SK-N-SH (cell line): ENCODE measurements at regions not wholly inside any gene's neighbourhood (a gene's known extent, or its start where the extent isn't known, plus 50 kb on each side); places are given as distances from the start of the nearest gene placed in this dataset.

Source experiments
- CTCF ChIA-PET: fragments of 300-600, 350-600 bp; formaldehyde crosslinking; extraction: SDS; loops from one replicate; lab custom pipeline; 2021; lab: Yijun Ruan, JAX
- POLR2A ChIA-PET: fragments of 350-600 bp; sonication (Branson Sonifier 250); formaldehyde crosslinking; extraction: SDS; loops from one replicate; lab custom pipeline; 2020; ENCODE audit warnings: antibody characterized with exemption, inconsistent platforms; lab: Yijun Ruan, JAX
- DNase-seq: peaks from one replicate; pipeline ENCODE4 v3.0.0; 2012
- H2AFZ ChIP-seq: fragments of 200-600 bp; sonication (generic); 2 replicates; pipeline ENCODE4 v1.8.1; 2016; ENCODE audit warnings: antibody characterized with exemption, mild to moderate bottlenecking, low read depth
- H3F3A ChIP-seq: fragments of 200-600 bp; sonication (generic); replicated peaks from 2 replicates; pipeline ENCODE3; 2016; ENCODE audit warnings: antibody characterized with exemption, mild to moderate bottlenecking; ENCODE audit not compliant: insufficient read depth
- H3K27ac ChIP-seq, 2 experiments: fragments of 200-500 bp in 1 of 2; fragments of 200-600 bp in 1 of 2; sonication (Bioruptor generic) in 1 of 2; sonication (generic), shearing (Covaris generic) in 1 of 2; 2 replicates each; pipeline versions ENCODE4 v1.5.1 to v1.6.1; 2014 to 2016; ENCODE audit warnings: low read depth in 2 of 2, inconsistent platforms in 1 of 2, low read length in 1 of 2, mild to moderate bottlenecking in 1 of 2, mixed read lengths in 1 of 2
- H3K27me3 ChIP-seq: fragments of 200-600 bp; sonication (generic), shearing (Covaris generic); 2 replicates; pipeline ENCODE4 v1.6.1; 2016; ENCODE audit warnings: mixed run types; ENCODE audit not compliant: insufficient read depth
- H3K36me3 ChIP-seq, 2 experiments: fragments of 200-500 bp in 1 of 2; fragments of 200-600 bp in 1 of 2; sonication (Bioruptor generic) in 1 of 2; sonication (generic) in 1 of 2; replicated peaks in 1 of 2; 2 replicates each; pipeline versions ENCODE3 to v1.5.1; 2014 to 2016; ENCODE audit warnings: low read length in 1 of 2, mild to moderate bottlenecking in 1 of 2; ENCODE audit not compliant: insufficient read depth in 2 of 2, control insufficient read depth in 1 of 2
- H3K4me1 ChIP-seq, 2 experiments: fragments of 200-500 bp in 1 of 2; fragments of 200-600 bp in 1 of 2; sonication (Bioruptor generic) in 1 of 2; sonication (generic), shearing (Covaris generic) in 1 of 2; 2 replicates each; pipeline versions ENCODE4 v1.5.1 to v1.6.1; 2014 to 2016; ENCODE audit warnings: low read depth in 1 of 2, low read length in 1 of 2, mixed run types in 1 of 2; ENCODE audit not compliant: insufficient read depth in 2 of 2, control insufficient read depth in 1 of 2
- H3K4me2 ChIP-seq: fragments of 200-600 bp; sonication (generic), shearing (Covaris generic); 2 replicates; pipeline ENCODE4 v1.6.1; 2017; ENCODE audit warnings: mixed run types
- H3K4me3 ChIP-seq, 2 experiments: fragments of 200-500 bp in 1 of 2; fragments of 200-600 bp in 1 of 2; sonication (Bioruptor generic) in 1 of 2; sonication (generic), shearing (Covaris generic) in 1 of 2; 2 replicates each; pipeline versions ENCODE4 v1.5.1 to v1.8.1; 2014 to 2016; ENCODE audit warnings: low read depth in 2 of 2, inconsistent platforms in 1 of 2, low read length in 1 of 2, mild to moderate bottlenecking in 1 of 2, mixed read lengths in 1 of 2, moderate library complexity in 1 of 2
- H3K79me2 ChIP-seq: fragments of 200-600 bp; sonication (generic); 2 replicates; pipeline ENCODE4 v1.8.1; 2017; ENCODE audit warnings: mild to moderate bottlenecking; ENCODE audit not compliant: insufficient read depth
- H3K9ac ChIP-seq: fragments of 200-600 bp; sonication (generic); 2 replicates; pipeline ENCODE4 v1.6.1; 2017; ENCODE audit warnings: mixed run types
- H3K9me2 ChIP-seq: fragments of 200-600 bp; sonication (generic); 2 replicates; pipeline ENCODE4 v1.6.1; 2017; ENCODE audit warnings: mixed run types
- H3K9me3 ChIP-seq: fragments of 200-600 bp; sonication (generic); 2 replicates; pipeline ENCODE4 v1.6.1; 2017; ENCODE audit warnings: mixed run types, mild to moderate bottlenecking, moderate library complexity
- H4K20me1 ChIP-seq: fragments of 200-600 bp; sonication (generic); 2 replicates; pipeline ENCODE4 v1.6.1; 2017; ENCODE audit warnings: mild to moderate bottlenecking, mixed run types; ENCODE audit not compliant: insufficient read depth
- CHD2 ChIP-seq: fragments of 150-350 bp; IDR thresholded peaks from 2 replicates; pipeline ENCODE4 v1.6.1; 2018; ENCODE audit warnings: low read length; ENCODE audit not compliant: partially characterized antibody
- ELF1 ChIP-seq: IDR thresholded peaks from 2 replicates; pipeline ENCODE4 v1.4.0; 2012
- EP300 ChIP-seq, 2 experiments: IDR thresholded peaks; 2 replicates each; pipeline versions ENCODE4 v1.4.0 to v1.6.1; 2012; ENCODE audit warnings: borderline replicate concordance in 1 of 2, low read depth in 1 of 2, low read length in 1 of 2
- FOSL2 ChIP-seq: IDR thresholded peaks from 2 replicates; pipeline ENCODE4 v1.4.0; 2012; ENCODE audit warnings: low read depth, mild to moderate bottlenecking, moderate library complexity, borderline replicate concordance
- FOXJ3 ChIP-seq: sonication (generic); formaldehyde crosslinking; IDR thresholded peaks from 2 replicates; pipeline ENCODE4 v1.5.1; 2020; ENCODE audit warnings: mild to moderate bottlenecking, missing genetic modification reagents
- FOXM1 ChIP-seq: IDR thresholded peaks from 2 replicates; pipeline ENCODE4 v1.4.0; 2012; ENCODE audit warnings: low read depth, mild to moderate bottlenecking
- JUND ChIP-seq: IDR thresholded peaks from 2 replicates; pipeline ENCODE4 v1.4.0; 2012
- RAD21 ChIP-seq: IDR thresholded peaks from 2 replicates; pipeline ENCODE4 v1.6.1; 2012; ENCODE audit warnings: mild to moderate bottlenecking, low read length
- SIN3A ChIP-seq: IDR thresholded peaks from 2 replicates; pipeline ENCODE4 v1.6.1; 2012; ENCODE audit warnings: low read depth, mild to moderate bottlenecking, low read length, moderate library complexity, borderline replicate concordance
- TCF12 ChIP-seq: IDR thresholded peaks from 2 replicates; pipeline ENCODE4 v1.4.0; 2012
- TEAD4 ChIP-seq: IDR thresholded peaks from 2 replicates; pipeline ENCODE4 v1.4.0; 2012; ENCODE audit warnings: mild to moderate bottlenecking, borderline replicate concordance; ENCODE audit not compliant: insufficient read depth
- WGBS: methylation state at CpG from one replicate; pipeline ENCODE4 v1.1.6; 2017; ENCODE audit warnings: low lambda C conversion rate; 5-methylcytosine and 5-hydroxymethylcytosine counted together
- TF ChIP-seq, protein P1 (sequence below): fragments of 150-350 bp; IDR thresholded peaks from 2 replicates; pipeline ENCODE4 v1.6.1; 2016; ENCODE audit warnings: mild to moderate bottlenecking, low read depth, low read length
- TF ChIP-seq, protein P2 (sequence below): IDR thresholded peaks from 2 replicates; pipeline ENCODE4; 2012
- TF ChIP-seq, protein P3 (sequence below): IDR thresholded peaks from 2 replicates; pipeline ENCODE4 v1.4.0; 2012; ENCODE audit warnings: low read depth
- TF ChIP-seq, protein P4 (sequence below): IDR thresholded peaks from 2 replicates; pipeline ENCODE4 v1.4.0; 2012; ENCODE audit warnings: low read depth, borderline replicate concordance
- TF ChIP-seq, protein P5 (sequence below): IDR thresholded peaks from 2 replicates; pipeline ENCODE4 v1.6.1; 2012; ENCODE audit warnings: mild to moderate bottlenecking, low read depth, low read length, moderate library complexity
- TF ChIP-seq, protein P6 (sequence below): IDR thresholded peaks from 2 replicates; pipeline ENCODE4 v1.4.0; 2012; ENCODE audit warnings: low read depth, borderline replicate concordance

DNA sequence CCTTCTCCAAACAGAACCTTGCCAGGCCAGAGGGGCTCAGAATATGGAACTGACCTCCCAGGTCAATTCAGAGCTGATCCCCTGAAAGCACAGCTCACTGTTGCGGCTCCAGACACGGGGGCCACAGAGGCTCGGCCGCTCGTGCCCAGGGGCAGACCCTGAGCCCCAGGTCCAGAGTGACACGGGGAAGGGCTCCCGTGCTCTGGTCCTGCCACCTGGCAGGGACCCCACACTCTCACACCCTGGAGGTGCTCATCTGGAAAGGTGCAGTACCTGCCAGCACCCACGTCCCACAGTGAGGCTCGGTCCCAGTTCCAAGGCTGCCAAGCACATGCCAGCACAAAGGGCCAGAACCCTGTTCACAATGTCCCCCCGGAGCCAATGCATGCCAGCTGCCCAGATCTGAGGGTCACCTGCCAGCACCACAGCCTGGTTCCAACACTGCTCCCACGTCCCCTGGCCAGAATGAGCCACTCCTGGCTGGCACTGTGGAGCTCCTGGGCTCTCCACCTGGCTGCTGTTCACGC is 170.6 kb downstream of the SHANK2 start:
- H3K4me2 ChIP-seq = no peak overlapping the region
- CTCF ChIA-PET = interaction anchor here (0.6 to 4.1 kb wide), 5 partner anchors 11 to 397 kb away, joined by 3 to 28 read pairs (median 3); no protein-coding TSS in a partner anchor
- H3K9me2 ChIP-seq = no peaks in the 10 kb centered on the region
- H3F3A ChIP-seq = no peaks in the 10 kb centered on the region
- H3K9ac ChIP-seq = no peak overlapping the region
- no peak for DNase-seq
- no peaks in the 10 kb centered on the region for H3K36me3 ChIP-seq
- POLR2A ChIA-PET = no interaction called here
- H3K4me3 ChIP-seq = no peak overlapping the region
- no peaks in the 10 kb centered on the region for H4K20me1 ChIP-seq
- peaks cover 0 to 2% of the 10 kb centered on the region in 2 experiments; a peak in 1 of 4 replicates for H3K4me1 ChIP-seq
- H3K27ac ChIP-seq = no peak overlapping the region
- TF ChIP-seq CHD2 (no peak), FOSL2 (no peak), FOXJ3 (CRISPR knock-in tag) (no peak), EP300 (IDR thresholded peaks at IDR 0.05; ENCODE audit: borderline replicate concordance in 1 of 2, low read depth in 1 of 2, low read length in 1 of 2) (no peak), FOXM1 (no peak), SIN3A (no peak), TEAD4 (no peak), RAD21 (no peak), JUND (no peak), ELF1 (no peak), TCF12 (no peak)
- TF ChIP-seq, protein P1, sequence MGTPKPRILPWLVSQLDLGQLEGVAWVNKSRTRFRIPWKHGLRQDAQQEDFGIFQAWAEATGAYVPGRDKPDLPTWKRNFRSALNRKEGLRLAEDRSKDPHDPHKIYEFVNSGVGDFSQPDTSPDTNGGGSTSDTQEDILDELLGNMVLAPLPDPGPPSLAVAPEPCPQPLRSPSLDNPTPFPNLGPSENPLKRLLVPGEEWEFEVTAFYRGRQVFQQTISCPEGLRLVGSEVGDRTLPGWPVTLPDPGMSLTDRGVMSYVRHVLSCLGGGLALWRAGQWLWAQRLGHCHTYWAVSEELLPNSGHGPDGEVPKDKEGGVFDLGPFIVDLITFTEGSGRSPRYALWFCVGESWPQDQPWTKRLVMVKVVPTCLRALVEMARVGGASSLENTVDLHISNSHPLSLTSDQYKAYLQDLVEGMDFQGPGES = no peak
- TF ChIP-seq, protein P2, sequence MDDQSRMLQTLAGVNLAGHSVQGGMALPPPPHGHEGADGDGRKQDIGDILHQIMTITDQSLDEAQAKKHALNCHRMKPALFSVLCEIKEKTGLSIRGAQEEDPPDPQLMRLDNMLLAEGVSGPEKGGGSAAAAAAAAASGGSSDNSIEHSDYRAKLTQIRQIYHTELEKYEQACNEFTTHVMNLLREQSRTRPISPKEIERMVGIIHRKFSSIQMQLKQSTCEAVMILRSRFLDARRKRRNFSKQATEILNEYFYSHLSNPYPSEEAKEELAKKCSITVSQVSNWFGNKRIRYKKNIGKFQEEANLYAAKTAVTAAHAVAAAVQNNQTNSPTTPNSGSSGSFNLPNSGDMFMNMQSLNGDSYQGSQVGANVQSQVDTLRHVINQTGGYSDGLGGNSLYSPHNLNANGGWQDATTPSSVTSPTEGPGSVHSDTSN = no peak
- TF ChIP-seq, protein P3, sequence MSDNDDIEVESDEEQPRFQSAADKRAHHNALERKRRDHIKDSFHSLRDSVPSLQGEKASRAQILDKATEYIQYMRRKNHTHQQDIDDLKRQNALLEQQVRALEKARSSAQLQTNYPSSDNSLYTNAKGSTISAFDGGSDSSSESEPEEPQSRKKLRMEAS = no peak
- TF ChIP-seq, protein P4, sequence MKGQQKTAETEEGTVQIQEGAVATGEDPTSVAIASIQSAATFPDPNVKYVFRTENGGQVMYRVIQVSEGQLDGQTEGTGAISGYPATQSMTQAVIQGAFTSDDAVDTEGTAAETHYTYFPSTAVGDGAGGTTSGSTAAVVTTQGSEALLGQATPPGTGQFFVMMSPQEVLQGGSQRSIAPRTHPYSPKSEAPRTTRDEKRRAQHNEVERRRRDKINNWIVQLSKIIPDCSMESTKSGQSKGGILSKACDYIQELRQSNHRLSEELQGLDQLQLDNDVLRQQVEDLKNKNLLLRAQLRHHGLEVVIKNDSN = no peak
- TF ChIP-seq, protein P5, sequence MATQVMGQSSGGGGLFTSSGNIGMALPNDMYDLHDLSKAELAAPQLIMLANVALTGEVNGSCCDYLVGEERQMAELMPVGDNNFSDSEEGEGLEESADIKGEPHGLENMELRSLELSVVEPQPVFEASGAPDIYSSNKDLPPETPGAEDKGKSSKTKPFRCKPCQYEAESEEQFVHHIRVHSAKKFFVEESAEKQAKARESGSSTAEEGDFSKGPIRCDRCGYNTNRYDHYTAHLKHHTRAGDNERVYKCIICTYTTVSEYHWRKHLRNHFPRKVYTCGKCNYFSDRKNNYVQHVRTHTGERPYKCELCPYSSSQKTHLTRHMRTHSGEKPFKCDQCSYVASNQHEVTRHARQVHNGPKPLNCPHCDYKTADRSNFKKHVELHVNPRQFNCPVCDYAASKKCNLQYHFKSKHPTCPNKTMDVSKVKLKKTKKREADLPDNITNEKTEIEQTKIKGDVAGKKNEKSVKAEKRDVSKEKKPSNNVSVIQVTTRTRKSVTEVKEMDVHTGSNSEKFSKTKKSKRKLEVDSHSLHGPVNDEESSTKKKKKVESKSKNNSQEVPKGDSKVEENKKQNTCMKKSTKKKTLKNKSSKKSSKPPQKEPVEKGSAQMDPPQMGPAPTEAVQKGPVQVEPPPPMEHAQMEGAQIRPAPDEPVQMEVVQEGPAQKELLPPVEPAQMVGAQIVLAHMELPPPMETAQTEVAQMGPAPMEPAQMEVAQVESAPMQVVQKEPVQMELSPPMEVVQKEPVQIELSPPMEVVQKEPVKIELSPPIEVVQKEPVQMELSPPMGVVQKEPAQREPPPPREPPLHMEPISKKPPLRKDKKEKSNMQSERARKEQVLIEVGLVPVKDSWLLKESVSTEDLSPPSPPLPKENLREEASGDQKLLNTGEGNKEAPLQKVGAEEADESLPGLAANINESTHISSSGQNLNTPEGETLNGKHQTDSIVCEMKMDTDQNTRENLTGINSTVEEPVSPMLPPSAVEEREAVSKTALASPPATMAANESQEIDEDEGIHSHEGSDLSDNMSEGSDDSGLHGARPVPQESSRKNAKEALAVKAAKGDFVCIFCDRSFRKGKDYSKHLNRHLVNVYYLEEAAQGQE = no peak
- TF ChIP-seq, protein P6, sequence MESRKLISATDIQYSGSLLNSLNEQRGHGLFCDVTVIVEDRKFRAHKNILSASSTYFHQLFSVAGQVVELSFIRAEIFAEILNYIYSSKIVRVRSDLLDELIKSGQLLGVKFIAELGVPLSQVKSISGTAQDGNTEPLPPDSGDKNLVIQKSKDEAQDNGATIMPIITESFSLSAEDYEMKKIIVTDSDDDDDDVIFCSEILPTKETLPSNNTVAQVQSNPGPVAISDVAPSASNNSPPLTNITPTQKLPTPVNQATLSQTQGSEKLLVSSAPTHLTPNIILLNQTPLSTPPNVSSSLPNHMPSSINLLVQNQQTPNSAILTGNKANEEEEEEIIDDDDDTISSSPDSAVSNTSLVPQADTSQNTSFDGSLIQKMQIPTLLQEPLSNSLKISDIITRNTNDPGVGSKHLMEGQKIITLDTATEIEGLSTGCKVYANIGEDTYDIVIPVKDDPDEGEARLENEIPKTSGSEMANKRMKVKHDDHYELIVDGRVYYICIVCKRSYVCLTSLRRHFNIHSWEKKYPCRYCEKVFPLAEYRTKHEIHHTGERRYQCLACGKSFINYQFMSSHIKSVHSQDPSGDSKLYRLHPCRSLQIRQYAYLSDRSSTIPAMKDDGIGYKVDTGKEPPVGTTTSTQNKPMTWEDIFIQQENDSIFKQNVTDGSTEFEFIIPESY = no peak
- H3K79me2 ChIP-seq = no peaks in the 10 kb centered on the region
- WGBS = 29% methylated on average over 7 of the region's 12 CpGs
- no peaks in the 10 kb centered on the region for H3K9me3 ChIP-seq
- H2AFZ ChIP-seq = no peak overlapping the region
- H3K27me3 ChIP-seq = no peaks in the 10 kb centered on the region
